OCI-M1 (cell line): ENCODE measurements at regions not wholly inside any gene's neighbourhood (a gene's known extent, or its start where the extent isn't known, plus 50 kb on each side); places are given as distances from the start of the nearest gene placed in this dataset.
A peak's percentile ranks its signal among the peaks of the same experiment; 100 is the strongest.
"Not testable (repeated sequence)": the region's sequence is repeated elsewhere in the genome, so short reads cannot be mapped to it uniquely, and the experiment has no call there.

Experiments
- DNase-seq: peaks from one replicate; lab custom pipeline; 2025; lab: John Stamatoyannopoulos, UW

DNA sequence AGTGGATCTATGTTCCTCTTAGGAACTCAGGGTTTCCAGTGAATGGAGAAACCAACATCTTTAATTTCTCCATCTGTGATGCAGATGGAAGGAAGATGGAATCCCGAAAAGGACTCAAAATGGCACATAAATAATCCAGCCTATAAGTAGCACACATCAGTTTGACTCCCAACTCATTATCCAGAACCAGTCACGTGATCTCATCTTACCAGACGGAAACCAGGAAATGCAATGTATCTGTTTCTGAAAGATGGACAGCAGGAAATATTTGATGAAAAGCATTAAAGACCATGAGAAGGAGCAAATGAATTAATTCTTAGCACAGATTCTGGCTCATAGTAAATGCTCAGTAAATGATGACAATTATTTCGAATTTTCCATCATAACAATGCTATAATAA lies 443.1 kb upstream of the FMR1 start:
- DNase-seq = no peak

DNA sequence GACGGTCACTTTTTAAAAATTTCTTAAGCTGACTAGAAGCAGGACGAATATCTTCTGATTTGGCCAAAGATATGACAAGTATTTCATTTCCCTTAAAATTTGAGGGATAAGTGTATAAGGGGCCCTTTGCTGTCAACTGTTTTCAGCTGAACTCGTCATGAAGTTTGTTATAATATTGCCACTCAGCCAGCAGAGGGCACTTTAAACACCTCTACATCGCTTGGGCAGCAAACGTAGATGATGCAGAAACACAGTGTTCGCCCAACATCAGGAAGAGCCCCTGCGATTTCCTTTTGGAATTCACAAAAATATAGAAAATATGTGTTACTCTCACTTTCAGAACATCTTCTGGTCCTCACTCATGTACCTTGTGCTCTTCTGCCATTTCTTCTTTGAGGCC lies 435.7 kb upstream of the FMR1 start:
- peak; percentile 67 for DNase-seq

DNA sequence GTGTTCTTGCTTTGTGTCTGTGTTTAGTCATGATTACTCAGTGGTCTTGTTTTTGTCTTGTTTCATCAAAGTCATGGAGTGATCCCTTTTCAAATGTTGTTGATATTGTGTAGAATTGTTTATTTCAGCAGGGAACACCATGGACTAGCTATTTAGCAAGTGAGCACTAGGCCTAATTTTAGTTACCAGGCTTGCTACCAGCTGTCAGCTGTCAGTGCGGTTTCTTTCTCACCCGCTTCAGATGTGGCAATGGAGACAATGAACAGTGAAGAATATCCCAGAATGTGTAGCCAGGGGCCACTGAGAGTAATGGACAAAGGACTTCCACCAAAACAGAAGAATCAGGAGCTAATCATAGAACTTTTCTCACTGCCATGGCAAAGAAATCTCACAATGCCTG lies 432.8 kb upstream of the FMR1 start:
- no peak for DNase-seq

DNA sequence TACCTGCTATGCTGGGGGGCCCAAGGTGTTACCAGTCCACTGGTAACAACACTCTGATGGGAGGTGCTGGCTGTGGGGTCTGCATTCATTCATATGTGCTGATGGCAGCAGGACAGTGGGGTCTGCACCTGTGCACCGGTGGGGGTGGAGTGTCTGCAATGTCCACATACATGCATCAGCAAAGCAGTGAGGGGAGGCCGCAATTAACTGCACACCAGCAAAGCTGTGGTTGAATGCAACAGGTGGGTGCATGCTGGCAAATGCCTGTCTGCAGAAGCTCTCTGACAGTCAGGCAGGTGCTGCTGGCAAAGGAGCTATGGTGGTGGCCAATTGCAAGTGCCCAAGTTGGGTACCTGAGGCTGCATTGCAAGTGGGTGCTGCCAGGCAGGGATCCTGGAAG lies 426.5 kb upstream of the FMR1 start:
- DNase-seq = no peak

DNA sequence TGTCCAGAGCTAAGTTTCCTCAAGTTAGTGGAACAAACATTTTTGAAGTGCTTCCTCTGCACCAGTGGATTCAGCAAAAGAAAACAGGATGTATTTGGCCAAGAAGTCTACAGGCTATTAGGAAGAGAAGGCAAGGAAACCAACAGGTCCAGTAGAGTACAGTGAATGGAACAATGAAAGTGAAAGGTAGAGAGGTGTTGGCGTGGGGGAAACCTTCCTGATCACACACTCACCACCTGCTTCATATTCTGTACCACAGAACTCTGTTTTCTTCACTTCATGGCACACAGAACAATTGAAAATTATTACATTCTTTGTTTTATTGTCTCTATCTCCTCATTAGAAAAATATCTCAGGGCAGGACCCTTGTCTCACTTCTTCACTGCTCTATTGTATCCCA lies 417.4 kb upstream of the FMR1 start:
- DNase-seq = no peak

DNA sequence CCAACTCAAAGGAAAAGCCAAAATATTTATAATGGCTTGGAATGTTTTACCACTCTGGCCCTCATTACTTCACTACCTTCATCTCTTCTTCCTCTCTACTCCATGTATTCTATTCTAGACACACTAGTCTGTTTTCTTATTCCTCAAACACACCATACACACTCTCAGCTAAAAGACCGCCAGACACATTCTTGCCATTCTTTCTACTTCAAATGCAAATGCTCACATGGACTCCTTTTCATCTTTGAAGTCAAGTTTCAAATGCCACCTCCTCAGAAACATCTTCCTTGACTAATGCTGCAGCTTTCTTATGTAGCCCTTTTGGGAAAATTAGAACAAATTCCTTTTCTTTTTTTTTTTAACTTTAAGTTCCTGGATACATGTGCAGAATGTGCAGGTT lies 412.9 kb upstream of the FMR1 start:
- no peak for DNase-seq

DNA sequence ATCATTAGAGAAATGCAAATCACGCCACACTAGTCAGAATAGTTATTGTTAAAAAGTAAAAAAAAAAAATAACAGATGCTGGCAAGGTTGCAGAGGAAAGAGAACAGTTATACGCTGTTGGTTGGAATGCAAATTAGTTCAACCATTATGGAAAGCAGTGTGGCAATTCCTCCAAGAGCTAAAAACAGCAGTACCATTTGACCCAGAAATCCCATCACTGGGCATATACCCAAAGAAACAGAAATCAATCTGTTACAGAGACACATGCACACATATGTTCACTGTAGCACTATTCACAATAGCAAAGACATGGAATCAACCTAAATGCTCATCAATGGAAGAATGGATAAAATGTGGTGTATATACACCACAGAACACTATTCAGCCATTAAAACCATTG lies 388.7 kb upstream of the FMR1 start:
- no peak for DNase-seq

DNA sequence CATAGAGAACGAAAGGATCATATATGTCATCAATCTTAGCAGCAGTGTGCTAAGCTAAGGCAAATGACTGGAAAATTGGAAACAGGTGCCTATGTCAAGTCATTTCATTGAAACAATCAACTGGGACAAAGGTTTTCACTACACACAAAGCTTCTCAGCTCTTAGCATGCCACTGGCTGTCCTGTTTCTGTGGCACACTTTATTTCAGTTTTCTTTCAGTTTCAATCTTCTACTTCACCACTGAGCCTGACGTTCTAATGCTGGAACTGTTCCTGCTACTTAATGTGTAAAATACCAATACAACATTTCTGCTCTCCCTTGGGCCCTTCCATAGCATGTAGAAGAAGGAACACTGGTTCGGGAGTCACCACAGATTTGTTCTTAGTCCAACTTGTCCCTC lies 378.3 kb upstream of the FMR1 start:
- no peak for DNase-seq

DNA sequence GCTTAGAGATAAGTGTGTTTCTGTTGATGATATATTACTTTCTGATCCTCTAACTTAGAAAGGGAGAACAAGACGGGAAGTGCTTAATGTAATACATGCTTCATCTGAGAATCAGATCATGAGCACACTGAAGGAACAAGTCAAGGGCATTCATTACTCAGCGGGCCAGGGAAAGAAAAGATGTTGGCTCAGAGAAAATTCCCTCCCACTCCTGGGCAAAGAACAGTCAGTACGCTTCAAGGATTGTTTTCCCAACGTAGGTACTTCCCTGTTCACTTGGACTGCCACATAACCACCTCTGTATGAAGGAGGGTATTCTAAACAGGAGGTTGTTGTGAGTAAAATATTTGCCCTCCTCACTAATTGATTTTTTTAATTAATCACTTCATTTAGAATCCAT lies 374.5 kb upstream of the FMR1 start:
- no peak for DNase-seq

DNA sequence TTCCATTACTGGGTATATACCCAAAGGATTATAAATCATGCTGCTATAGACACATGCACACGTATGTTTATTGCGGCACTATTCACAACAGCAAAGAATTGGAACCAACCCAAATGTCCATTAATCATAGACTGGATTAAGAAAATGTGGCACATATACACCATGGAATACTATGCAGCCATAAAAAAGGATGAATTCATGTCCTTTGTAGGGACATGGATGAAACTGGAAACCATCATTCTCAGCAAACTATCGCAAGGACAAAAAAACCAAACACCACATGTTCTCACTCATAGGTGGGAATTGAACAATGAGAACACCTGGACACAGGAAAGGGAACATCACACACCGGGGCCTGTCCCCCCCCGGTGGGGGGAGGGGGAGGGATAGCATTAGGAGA lies 363.7 kb upstream of the FMR1 start:
- not testable (repeated sequence) for DNase-seq

DNA sequence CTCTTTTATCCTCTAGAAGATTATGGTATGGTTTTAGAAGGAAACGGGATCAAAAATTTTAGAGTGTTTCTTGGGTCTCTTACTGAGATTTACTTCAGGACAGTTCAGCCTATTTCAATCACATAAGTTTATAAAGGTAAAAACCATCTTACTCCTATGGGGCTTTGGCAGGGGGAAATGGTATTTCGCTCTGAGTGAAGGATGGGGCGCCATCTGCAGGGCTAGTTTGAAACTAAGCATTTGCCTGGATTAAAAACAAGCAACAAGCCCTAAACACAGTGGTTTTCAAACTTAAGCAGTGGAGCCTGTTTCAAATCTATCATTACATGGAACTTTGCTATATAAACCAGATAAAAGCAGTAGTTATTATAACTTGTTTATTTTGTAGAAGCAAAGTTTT lies 361.5 kb upstream of the FMR1 start:
- peak; percentile 73 for DNase-seq

DNA sequence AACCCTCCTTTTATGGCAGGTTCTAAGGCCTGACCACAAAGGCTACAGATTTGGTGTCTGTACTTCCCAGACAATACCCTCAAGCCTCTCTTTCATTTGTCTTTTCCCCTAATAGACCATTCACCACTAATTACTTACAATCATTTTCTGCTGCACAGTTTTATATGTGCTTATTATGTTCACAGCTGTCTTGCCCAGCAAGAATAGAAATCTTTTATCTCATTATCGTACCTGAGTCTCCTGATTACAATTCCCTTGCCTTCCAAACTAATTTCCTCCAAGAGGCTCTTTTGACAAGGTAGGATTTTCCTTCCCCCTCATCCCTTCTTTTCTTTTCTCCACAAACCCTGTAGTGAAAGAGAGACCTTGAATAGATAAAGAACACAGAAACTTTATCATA lies 352.5 kb upstream of the FMR1 start:
- no peak for DNase-seq

DNA sequence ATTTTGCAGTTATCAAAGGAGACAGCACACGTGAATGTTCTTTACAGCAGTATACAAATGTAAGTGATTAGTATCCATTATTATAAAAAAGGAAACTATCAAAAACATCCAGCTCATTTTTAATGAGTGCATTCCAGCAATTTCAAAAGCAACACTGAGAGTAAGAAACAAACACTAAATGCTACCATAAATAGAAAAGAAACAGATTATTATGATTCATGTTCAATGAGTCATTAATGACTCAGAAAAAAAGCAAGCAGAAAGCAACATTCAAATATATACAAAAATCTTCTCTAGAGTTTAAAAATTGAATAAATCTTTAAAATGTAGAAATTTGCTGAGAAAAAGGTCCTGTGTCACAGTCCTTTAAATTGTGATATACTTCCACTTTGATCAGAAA lies 346.5 kb upstream of the FMR1 start:
- DNase-seq = no peak

DNA sequence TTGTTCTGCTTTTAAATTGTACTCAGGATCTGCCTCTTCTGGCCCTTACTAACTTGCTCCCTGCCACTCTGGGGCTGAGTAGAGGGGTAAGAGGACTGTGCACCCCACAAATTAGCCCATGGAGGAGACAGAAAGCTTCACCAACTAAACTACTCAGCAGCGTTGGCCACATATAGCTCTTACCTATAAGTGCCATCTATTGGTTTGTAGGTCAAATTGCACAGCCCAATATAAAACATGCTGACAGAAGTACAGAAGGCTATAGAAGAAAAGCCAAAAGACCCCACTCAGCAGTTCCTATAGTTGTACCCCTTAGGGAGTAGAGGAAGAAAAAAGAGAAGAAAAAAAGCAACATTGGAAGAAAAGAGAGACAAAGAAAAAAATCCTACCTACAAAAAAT lies 341.2 kb upstream of the FMR1 start:
- peak; percentile 49 for DNase-seq

DNA sequence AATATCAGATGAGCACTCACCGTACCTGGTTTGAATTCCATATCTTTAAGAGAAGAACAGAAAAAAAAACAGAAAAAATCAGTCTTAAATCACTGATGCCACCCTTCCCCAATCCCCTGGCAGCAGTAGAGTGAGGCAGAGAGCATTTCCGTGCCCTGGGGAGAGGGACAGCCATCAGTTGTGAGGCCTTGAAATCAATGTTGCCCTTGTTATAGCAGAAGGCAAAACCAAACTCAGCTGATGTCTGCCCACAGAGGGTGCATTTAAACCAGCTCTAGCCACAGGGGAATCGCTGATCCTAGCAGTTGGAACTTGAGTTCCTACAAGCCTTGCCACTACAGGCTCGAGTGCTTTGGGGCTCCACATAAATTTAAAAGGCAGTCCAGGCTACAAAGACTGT lies 338.5 kb upstream of the FMR1 start:
- no peak for DNase-seq

DNA sequence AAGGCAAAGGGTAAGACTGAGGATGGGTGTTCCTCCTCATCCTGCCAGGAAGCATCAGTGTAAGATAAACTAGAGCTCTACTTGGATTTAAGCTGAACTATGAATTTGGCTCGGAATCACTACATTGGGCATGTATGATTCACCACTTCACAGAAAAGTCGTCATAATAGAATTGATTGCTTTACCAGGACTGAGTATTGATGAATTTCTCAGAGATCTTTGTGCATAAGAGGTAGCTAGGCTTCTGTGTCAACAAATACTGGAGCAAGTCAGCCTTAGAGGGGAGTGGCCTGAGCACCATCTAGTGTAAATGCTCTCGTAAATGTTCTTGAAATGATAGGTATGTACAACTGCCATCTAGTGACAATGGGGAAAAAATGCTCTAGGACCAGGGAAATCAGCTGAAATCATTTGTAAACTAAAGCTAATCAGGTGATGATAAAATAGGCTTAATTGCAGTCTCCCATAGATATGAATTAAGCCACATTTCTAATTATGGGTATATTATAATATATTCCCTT lies 309.5 kb upstream of the FMR1 start:
- peak; percentile 16 for DNase-seq

DNA sequence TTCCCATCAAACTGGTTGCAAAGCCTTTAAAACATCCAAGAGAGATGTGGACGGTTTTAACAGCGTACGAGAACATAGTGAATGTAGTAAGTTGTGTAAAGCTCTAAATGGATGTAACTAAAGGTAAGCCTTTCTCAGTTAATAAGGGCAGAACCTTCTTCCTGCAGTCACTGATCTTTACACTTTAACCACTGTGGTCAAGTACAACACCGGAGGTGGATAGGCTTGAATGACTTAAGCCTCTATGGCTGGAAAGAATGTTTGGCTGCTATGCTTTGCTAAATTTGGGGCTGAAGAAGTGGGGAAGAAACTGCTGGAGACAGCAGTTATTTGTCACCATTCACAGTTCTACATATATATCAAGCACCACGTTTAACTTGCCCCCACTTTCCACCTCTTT lies 285.1 kb upstream of the FMR1 start:
- no peak for DNase-seq

DNA sequence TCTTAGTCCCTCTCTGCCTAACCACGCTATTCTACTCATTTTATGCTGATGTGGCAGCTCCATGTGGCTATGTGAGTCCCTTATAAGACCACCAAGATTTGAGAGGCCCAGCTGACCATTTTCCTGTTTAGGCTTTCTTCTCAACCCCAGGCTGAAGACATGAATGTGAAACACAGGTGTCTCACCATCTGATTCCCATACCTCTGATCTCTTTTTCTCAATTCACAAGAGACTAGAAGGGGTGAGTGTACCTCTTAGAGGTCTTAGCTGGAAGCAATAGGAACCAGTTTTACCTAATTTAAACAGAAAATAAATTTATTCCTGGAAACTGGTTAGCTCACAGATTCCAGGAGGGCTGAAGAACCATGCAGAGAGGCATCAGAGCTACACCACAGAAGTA lies 276.5 kb upstream of the FMR1 start:
- no peak for DNase-seq

DNA sequence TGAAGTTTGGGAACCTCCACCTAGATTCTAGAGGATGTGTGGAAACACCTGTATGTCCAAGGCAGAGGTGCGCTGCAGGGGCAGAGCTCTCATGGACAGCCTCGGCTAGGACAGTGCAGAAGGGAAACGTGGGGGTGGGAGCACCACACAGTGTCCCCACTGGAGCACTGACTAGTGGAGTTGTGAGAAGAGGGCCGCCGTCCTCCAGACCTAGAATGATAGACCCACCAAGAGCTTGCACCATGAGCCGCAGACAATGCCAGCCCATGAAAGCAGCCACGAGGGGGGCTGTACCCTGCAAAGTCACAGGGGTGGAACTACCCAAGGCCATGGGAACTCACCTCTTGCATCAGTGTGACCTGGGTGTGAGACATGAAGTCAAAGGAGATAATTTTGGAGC lies 274.5 kb upstream of the FMR1 start:
- no peak for DNase-seq

DNA sequence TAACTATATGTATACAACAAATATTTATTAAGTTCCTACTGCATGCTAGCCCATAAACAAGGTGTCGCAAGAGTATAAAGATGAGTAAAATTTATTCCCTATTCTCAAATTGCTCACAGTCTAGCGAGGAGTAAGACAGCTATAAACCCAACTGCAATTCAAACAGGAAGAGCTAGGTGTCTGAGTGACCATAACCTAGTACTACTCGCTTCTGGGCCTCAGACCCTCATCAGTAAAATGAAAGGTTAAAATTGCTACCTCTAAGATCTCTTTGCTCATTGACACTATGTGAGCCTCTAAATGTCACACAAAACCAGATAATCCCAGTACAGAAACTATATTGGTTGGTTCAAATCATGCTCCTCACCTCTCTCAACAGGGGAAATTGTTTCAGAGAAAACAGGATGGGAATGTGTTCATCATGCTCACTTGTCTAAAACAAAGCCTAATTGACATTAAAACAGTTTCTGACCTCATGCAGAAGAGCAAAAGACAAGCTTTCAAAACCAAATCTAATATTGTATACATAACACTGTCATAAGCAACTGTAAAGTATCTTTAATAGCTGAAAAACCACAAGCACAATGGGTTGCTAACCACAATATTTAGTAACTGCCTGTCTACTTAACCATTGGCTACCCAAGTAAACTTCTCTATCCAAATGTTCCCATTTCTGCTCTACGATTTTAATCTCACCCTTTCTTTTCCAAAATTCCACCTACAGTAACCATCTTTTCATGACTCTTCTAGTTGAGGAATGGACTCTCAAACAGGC lies 264.6 kb upstream of the FMR1 start:
- DNase-seq = peak; percentile 9

DNA sequence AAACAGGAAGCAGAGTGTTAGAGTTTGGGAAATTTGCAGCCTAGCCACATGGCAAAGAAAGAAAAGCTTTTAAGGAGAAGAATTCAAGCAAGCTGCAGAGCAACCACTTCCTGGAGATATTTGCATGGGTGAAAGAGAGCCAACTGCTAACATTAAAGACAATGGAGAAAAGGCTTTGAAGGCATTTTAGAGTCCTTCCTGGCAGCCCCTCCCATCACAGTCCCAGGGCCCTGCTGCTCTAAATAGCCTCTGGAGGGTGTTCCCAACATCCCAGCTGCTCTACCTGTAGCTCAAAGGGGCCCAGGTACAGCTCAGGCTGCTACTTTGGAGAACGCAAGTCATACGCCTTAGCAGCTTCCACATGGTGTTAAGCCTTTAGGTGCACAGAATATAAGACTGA lies 235.9 kb upstream of the FMR1 start:
- no peak for DNase-seq

DNA sequence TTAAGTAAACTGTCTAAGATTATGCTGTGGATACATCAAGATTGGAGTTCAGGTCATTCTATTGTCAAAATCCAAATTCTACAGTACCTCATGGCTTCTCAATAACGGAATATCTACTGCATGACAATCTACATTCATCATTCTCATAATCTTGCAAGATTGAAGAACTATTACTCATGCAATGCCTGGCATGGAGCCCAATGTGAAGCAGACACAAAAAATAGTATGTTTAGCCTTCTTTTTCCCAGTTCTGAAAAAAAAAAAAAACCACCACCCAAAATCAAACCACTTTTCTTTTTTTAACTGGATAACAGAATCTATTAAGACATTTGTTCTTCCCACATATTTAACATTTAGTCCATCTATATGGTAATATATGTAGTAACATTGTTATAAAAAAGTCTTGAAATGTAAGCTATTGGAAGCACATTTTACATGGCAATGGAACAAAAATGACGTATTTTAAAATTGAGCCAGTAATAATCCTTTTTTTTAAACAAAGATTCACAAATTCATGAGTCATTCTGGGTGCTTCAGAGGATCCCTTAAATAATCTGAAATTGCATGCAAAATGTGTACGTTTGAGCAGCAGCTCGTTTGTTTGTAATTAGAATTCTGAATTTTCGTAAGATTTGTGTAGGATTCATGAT lies 232.2 kb upstream of the FMR1 start:
- peak; percentile 62 for DNase-seq

DNA sequence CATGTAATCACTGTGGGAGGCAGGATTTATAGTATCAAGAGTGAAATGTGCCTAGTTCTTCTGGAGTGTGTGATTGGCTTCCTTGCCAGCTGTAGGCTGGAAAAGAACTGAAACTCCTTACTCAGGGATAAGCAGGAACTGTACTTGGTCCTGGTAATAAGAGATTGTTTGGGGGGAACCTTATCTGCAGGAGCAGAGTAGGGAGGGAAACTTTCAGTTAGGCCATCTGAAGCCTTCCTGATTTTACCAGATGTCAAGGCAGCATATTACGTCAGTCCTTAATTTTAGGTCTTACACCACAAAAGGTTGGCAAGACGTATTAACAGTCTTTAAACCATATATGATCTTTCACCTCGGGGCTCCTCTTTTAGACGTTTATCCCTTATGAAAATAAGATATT lies 231.5 kb upstream of the FMR1 start:
- peak; percentile 94 for DNase-seq

DNA sequence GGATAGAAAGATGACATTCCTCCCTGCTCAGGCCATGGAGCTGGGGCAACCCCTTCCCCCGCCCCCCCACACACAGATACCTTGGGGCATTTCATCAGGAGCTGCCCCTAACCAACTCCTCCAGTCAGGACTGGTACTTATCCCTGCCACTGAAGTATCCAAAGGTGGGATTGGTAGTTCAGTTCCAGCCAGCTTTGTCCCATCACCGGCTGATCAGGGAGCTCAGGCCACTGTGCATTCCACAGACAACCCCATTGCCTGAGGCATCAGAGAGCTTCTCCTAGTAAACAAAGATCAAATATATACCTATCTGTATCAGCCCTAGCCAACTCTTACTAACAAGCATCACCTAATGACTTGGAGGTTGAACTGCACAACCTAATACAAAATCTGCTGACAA lies 218.2 kb upstream of the FMR1 start:
- no peak for DNase-seq
